ENCODE measurements at regions not wholly inside any gene's neighbourhood (a gene's known extent, or its start where the extent isn't known, plus 50 kb on each side); places are given as distances from the start of the nearest gene placed in this dataset.

- H3K18ac ChIP-seq (ENCODE audit: low read length): no peak overlapping the region
- H3K79me2 ChIP-seq (ENCODE audit: control insufficient read depth, insufficient read depth, low read length): no peaks in the 10 kb centered on the region
- H2BK5ac ChIP-seq (ENCODE audit: low read length): no peak overlapping the region
- no peak overlapping the region for H4K5ac ChIP-seq (ENCODE audit: low read length)
- H3K27me3 ChIP-seq (ENCODE audit: insufficient read depth, low read length, poor library complexity): no peaks in the 10 kb centered on the region
- H2AK5ac ChIP-seq (ENCODE audit: low read length): no peak overlapping the region
- H3K4me3 ChIP-seq (ENCODE audit: low read length): no peak overlapping the region
- DNase-seq: no peak
- no peak overlapping the region for H3K4ac ChIP-seq (ENCODE audit: low read depth, low read length)
- no peak overlapping the region for H3K4me2 ChIP-seq (ENCODE audit: low read length)
- no peaks in the 10 kb centered on the region for H3K79me1 ChIP-seq (ENCODE audit: low read length)
- H2BK15ac ChIP-seq (replicated peaks; ENCODE audit: low read depth): no peak overlapping the region
- no peak overlapping the region for H3K56ac ChIP-seq (ENCODE audit: low read length)
- no peak overlapping the region for H3K23ac ChIP-seq (ENCODE audit: low read length)
- H3K4me1 ChIP-seq (ENCODE audit: control insufficient read depth, low read depth, low read length): no peaks in the 10 kb centered on the region
- H2BK120ac ChIP-seq (ENCODE audit: low read depth, low read length): no peak overlapping the region
- no peaks in the 10 kb centered on the region for H3K36me3 ChIP-seq (ENCODE audit: control insufficient read depth, insufficient read depth, low read length)
- no CpG with 5 or more reads among the region's 4 CpGs for WGBS (ENCODE audit: extremely low coverage, insufficient coverage, low lambda C conversion rate)
- H4K8ac ChIP-seq (ENCODE audit: low read depth, low read length): no peak overlapping the region
- no peak overlapping the region for H3K27ac ChIP-seq (ENCODE audit: low read depth, low read length)
- H3K9ac ChIP-seq (ENCODE audit: low read length): no peak overlapping the region
These were observed 1067.8 kb upstream of the EDIL3 start for GRCh38 chr5:85452322-85453025.

DNA sequence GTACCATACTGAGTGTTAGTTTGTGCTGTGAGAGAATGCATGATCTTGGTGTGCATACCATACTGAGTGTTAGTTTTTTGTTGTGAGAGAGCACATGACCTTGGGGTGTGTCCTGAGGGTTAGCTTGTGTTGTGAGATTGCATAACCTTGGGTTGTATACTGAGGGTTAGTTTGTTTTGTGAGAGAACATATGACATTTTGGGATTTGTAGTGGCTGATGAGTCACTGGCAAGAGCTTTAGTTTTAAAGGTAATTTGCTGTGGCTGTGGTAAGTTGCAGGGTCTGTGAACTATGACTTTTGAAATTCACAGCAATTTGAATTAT lies 1068.3 kb upstream of the EDIL3 start:
- Histone ChIP-seq H2BK15ac (replicated peaks; ENCODE audit: low read depth) (no peak overlapping the region), H3K56ac (ENCODE audit: low read length) (no peak overlapping the region), H3K79me1 (ENCODE audit: low read length) (no peaks in the 10 kb centered on the region), H3K4me3 (ENCODE audit: low read length) (no peak overlapping the region), H3K36me3 (ENCODE audit: control insufficient read depth, insufficient read depth, low read length) (no peaks in the 10 kb centered on the region), H4K8ac (ENCODE audit: low read depth, low read length) (no peak overlapping the region), H3K4ac (ENCODE audit: low read depth, low read length) (no peak overlapping the region), H3K27me3 (ENCODE audit: insufficient read depth, low read length, poor library complexity) (no peaks in the 10 kb centered on the region), H2AK5ac (ENCODE audit: low read length) (no peak overlapping the region), H3K79me2 (ENCODE audit: control insufficient read depth, insufficient read depth, low read length) (no peaks in the 10 kb centered on the region), H3K9ac (ENCODE audit: low read length) (no peak overlapping the region), H3K27ac (ENCODE audit: low read depth, low read length) (no peak overlapping the region), H4K5ac (ENCODE audit: low read length) (no peak overlapping the region), H3K4me2 (ENCODE audit: low read length) (no peak overlapping the region), H2BK120ac (ENCODE audit: low read depth, low read length) (no peak overlapping the region), H3K23ac (ENCODE audit: low read length) (no peak overlapping the region), H3K4me1 (ENCODE audit: control insufficient read depth, low read depth, low read length) (no peaks in the 10 kb centered on the region), H3K18ac (ENCODE audit: low read length) (no peak overlapping the region), H2BK5ac (ENCODE audit: low read length) (no peak overlapping the region)
- no peak for DNase-seq

GRCh38 chr5:85458319-85458718 lies 1073.6 kb upstream of the EDIL3 start:
- Histone ChIP-seq H3K4me1 (ENCODE audit: control insufficient read depth, low read depth, low read length) (no peaks in the 10 kb centered on the region), H2AK5ac (ENCODE audit: low read length) (no peak overlapping the region), H3K18ac (ENCODE audit: low read length) (no peak overlapping the region), H2BK5ac (ENCODE audit: low read length) (no peak overlapping the region), H3K9ac (ENCODE audit: low read length) (no peak overlapping the region), H4K5ac (ENCODE audit: low read length) (no peak overlapping the region), H3K4ac (ENCODE audit: low read depth, low read length) (no peak overlapping the region), H3K56ac (ENCODE audit: low read length) (no peak overlapping the region), H3K4me3 (ENCODE audit: low read length) (no peak overlapping the region), H4K8ac (ENCODE audit: low read depth, low read length) (no peak overlapping the region), H3K79me2 (ENCODE audit: control insufficient read depth, insufficient read depth, low read length) (no peaks in the 10 kb centered on the region), H2BK15ac (replicated peaks; ENCODE audit: low read depth) (no peak overlapping the region), H3K79me1 (ENCODE audit: low read length) (no peaks in the 10 kb centered on the region), H2BK120ac (ENCODE audit: low read depth, low read length) (no peak overlapping the region), H3K27ac (ENCODE audit: low read depth, low read length) (no peak overlapping the region), H3K4me2 (ENCODE audit: low read length) (no peak overlapping the region), H3K36me3 (ENCODE audit: control insufficient read depth, insufficient read depth, low read length) (no peaks in the 10 kb centered on the region), H3K27me3 (ENCODE audit: insufficient read depth, low read length, poor library complexity) (no peaks in the 10 kb centered on the region), H3K23ac (ENCODE audit: low read length) (no peak overlapping the region)
- no CpG with 5 or more reads among the region's 2 CpGs for WGBS (ENCODE audit: extremely low coverage, insufficient coverage, low lambda C conversion rate)
- no peak for DNase-seq

DNA sequence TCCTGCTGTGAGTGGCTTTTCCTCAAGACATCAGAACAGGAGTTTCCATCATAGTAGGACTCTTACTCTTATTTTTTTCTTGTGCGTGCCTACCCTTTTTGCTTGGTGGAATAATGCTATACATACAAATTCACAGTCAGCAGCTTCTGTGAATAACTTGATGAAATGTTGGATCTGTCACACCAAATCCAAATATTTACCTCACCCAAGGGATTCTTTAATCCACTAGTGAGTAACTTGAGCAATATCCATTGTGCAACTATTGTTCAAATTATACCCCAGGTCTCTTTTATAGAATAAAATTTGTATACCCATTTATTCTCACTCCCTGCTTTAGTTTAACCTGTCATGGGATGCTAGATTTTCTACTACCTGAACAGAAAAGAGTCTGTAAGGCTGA lies 1078.3 kb upstream of the EDIL3 start:
- Histone ChIP-seq H3K4me3 (ENCODE audit: low read length) (no peak overlapping the region), H3K4ac (ENCODE audit: low read depth, low read length) (no peak overlapping the region), H4K5ac (ENCODE audit: low read length) (no peak overlapping the region)

DNA sequence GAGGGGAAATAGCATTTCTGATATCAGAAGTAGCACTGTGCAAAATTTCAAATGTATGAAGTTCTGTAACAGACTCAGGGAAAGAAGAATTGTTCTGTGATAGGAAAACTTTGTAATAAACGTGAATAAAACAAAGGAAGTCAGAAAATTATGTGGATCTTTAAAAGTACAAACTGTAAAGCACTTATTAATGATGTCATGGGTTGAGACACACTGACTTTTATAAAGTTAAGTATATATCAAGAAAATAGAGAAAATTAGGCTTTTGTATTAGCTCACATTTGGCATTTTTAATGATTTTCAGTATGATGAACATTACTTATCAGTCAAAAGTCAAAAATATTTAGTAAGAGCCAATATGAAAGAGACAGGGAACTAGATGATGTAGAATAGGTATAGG lies 1081.7 kb upstream of the EDIL3 start:
- H3K79me1 ChIP-seq (ENCODE audit: low read length): no peaks in the 10 kb centered on the region
- H3K36me3 ChIP-seq (ENCODE audit: control insufficient read depth, insufficient read depth, low read length): no peaks in the 10 kb centered on the region
- H2AK5ac ChIP-seq (ENCODE audit: low read length): no peak overlapping the region
- no peak overlapping the region for H2BK120ac ChIP-seq (ENCODE audit: low read depth, low read length)
- no peak overlapping the region for H3K18ac ChIP-seq (ENCODE audit: low read length)
- H2BK5ac ChIP-seq (ENCODE audit: low read length): no peak overlapping the region
- no peaks in the 10 kb centered on the region for H3K4me1 ChIP-seq (ENCODE audit: control insufficient read depth, low read depth, low read length)
- H3K23ac ChIP-seq (ENCODE audit: low read length): no peak overlapping the region
- no peak overlapping the region for H2BK15ac ChIP-seq (replicated peaks; ENCODE audit: low read depth)
- H3K4me2 ChIP-seq (ENCODE audit: low read length): no peak overlapping the region
- no peaks in the 10 kb centered on the region for H3K27me3 ChIP-seq (ENCODE audit: insufficient read depth, low read length, poor library complexity)
- no peak overlapping the region for H4K5ac ChIP-seq (ENCODE audit: low read length)
- no peak overlapping the region for H3K27ac ChIP-seq (ENCODE audit: low read depth, low read length)
- no peak overlapping the region for H3K56ac ChIP-seq (ENCODE audit: low read length)
- H3K4me3 ChIP-seq (ENCODE audit: low read length): no peak overlapping the region
- no peaks in the 10 kb centered on the region for H3K79me2 ChIP-seq (ENCODE audit: control insufficient read depth, insufficient read depth, low read length)
- H4K8ac ChIP-seq (ENCODE audit: low read depth, low read length): no peak overlapping the region
- DNase-seq: no peak
- no peak overlapping the region for H3K9ac ChIP-seq (ENCODE audit: low read length)
- H3K4ac ChIP-seq (ENCODE audit: low read depth, low read length): no peak overlapping the region
- no CpG with 5 or more reads among the region's 1 CpG for WGBS (ENCODE audit: extremely low coverage, insufficient coverage, low lambda C conversion rate)

More for the DNA sequence above, 1078.3 kb upstream of the EDIL3 start:
- Histone ChIP-seq H3K27me3 (ENCODE audit: insufficient read depth, low read length, poor library complexity) (no peaks in the 10 kb centered on the region), H3K4me1 (ENCODE audit: control insufficient read depth, low read depth, low read length) (no peaks in the 10 kb centered on the region), H2BK5ac (ENCODE audit: low read length) (no peak overlapping the region), H3K79me2 (ENCODE audit: control insufficient read depth, insufficient read depth, low read length) (no peaks in the 10 kb centered on the region), H3K23ac (ENCODE audit: low read length) (no peak overlapping the region), H3K18ac (ENCODE audit: low read length) (no peak overlapping the region), H2AK5ac (ENCODE audit: low read length) (no peak overlapping the region), H3K27ac (ENCODE audit: low read depth, low read length) (no peak overlapping the region), H3K56ac (ENCODE audit: low read length) (no peak overlapping the region), H4K8ac (ENCODE audit: low read depth, low read length) (no peak overlapping the region), H3K9ac (ENCODE audit: low read length) (no peak overlapping the region), H3K4me2 (ENCODE audit: low read length) (no peak overlapping the region), H3K79me1 (ENCODE audit: low read length) (no peaks in the 10 kb centered on the region), H2BK120ac (ENCODE audit: low read depth, low read length) (no peak overlapping the region), H3K36me3 (ENCODE audit: control insufficient read depth, insufficient read depth, low read length) (no peaks in the 10 kb centered on the region), H2BK15ac (replicated peaks; ENCODE audit: low read depth) (no peak overlapping the region)
- no peak for DNase-seq
- no CpG with 5 or more reads among the region's 1 CpG for WGBS (ENCODE audit: extremely low coverage, insufficient coverage, low lambda C conversion rate)

DNA sequence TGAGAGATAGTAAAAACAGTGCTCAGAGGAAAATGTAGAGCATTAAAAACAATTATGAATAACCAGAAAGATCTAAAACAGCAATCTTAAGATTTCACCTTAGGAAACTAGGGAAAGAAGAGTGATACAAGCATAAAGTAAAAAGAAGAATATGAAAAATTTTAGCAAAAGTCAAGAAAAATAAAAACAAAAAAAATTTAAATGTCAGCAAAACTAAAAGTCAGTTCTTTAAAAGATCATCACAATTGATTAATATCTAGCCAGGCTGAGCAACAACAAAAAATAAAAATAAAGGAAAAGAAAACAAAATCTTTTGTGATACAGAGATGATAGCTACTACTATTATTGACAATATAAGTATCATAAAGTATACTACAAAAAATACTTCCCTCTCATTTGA lies 1088.1 kb upstream of the EDIL3 start:
- Histone ChIP-seq H3K27ac (ENCODE audit: low read depth, low read length) (no peak overlapping the region), H2BK15ac (replicated peaks; ENCODE audit: low read depth) (no peak overlapping the region)

More for the DNA sequence above, 1088.1 kb upstream of the EDIL3 start:
- Histone ChIP-seq H3K4me1 (ENCODE audit: control insufficient read depth, low read depth, low read length) (no peaks in the 10 kb centered on the region), H3K36me3 (ENCODE audit: control insufficient read depth, insufficient read depth, low read length) (no peaks in the 10 kb centered on the region), H2BK120ac (ENCODE audit: low read depth, low read length) (no peak overlapping the region), H2AK5ac (ENCODE audit: low read length) (no peak overlapping the region), H3K4me2 (ENCODE audit: low read length) (no peak overlapping the region), H3K18ac (ENCODE audit: low read length) (no peak overlapping the region), H2BK5ac (ENCODE audit: low read length) (no peak overlapping the region), H3K4ac (ENCODE audit: low read depth, low read length) (no peak overlapping the region), H3K79me2 (ENCODE audit: control insufficient read depth, insufficient read depth, low read length) (no peaks in the 10 kb centered on the region), H3K27me3 (ENCODE audit: insufficient read depth, low read length, poor library complexity) (no peaks in the 10 kb centered on the region), H4K8ac (ENCODE audit: low read depth, low read length) (no peak overlapping the region), H4K5ac (ENCODE audit: low read length) (no peak overlapping the region), H3K4me3 (ENCODE audit: low read length) (no peak overlapping the region), H3K79me1 (ENCODE audit: low read length) (no peaks in the 10 kb centered on the region), H3K56ac (ENCODE audit: low read length) (no peak overlapping the region), H3K9ac (ENCODE audit: low read length) (no peak overlapping the region), H3K23ac (ENCODE audit: low read length) (no peak overlapping the region)
- DNase-seq: no peak
